GM12891 (cell line): ENCODE measurements at regions not wholly inside any gene's neighbourhood (a gene's known extent, or its start where the extent isn't known, plus 50 kb on each side); places are given as distances from the start of the nearest gene placed in this dataset.

ENCODE experiments used
- PAX5 ChIP-seq: IDR thresholded peaks from 2 replicates; pipeline ENCODE4 v1.6.1; 2011; ENCODE audit warnings: low read length, moderate library complexity, mild to moderate bottlenecking; ENCODE audit not compliant: insufficient read depth, severe bottlenecking
- POLR2A ChIP-seq: IDR thresholded peaks from 2 replicates; pipeline ENCODE4 v1.6.1; 2011; ENCODE audit warnings: low read depth, low read length, control low read depth
- POLR2AphosphoS5 ChIP-seq: IDR thresholded peaks from 2 replicates; pipeline ENCODE4 v1.6.1; 2011; ENCODE audit warnings: low read depth, low read length, control low read depth
- POU2F2 ChIP-seq: IDR thresholded peaks from 2 replicates; pipeline ENCODE4 v1.6.1; 2011; ENCODE audit warnings: low read depth, mild to moderate bottlenecking, control low read depth, low read length, moderate library complexity
- TAF1 ChIP-seq: IDR thresholded peaks from 2 replicates; pipeline ENCODE4 v1.6.1; 2011; ENCODE audit warnings: low read depth, low read length, control low read depth

GRCh38 chr4:15171725-15172124 lies 169.4 kb downstream of the CPEB2 start:
- no peak for TF ChIP-seq POLR2A
- no peak for TF ChIP-seq POLR2AphosphoS5
- TF ChIP-seq PAX5 = no peak
- no peak for TF ChIP-seq POU2F2
- TF ChIP-seq TAF1 = no peak
